Mononuclear cell (primary cell): ENCODE measurements at regions not wholly inside any gene's neighbourhood (a gene's known extent, or its start where the extent isn't known, plus 50 kb on each side); places are given as distances from the start of the nearest gene placed in this dataset.

Experiments used
- H3K27me3 ChIP-seq: 2 replicates; pipeline ENCODE4 v1.6.0; 2011; ENCODE audit warnings: low read length, control low read depth; ENCODE audit not compliant: insufficient read depth
- H3K4me1 ChIP-seq: 2 replicates; pipeline ENCODE4 v1.5.1; 2011; ENCODE audit warnings: mild to moderate bottlenecking, low read length, control low read depth; ENCODE audit not compliant: insufficient read depth
- H3K4me3 ChIP-seq: 2 replicates; pipeline ENCODE4 v1.5.1; 2011; ENCODE audit warnings: mild to moderate bottlenecking, low read length, moderate library complexity
- H3K9me3 ChIP-seq: 2 replicates; pipeline ENCODE4 v1.5.1; 2011; ENCODE audit warnings: low read depth, mild to moderate bottlenecking, control low read depth, low read length

DNA sequence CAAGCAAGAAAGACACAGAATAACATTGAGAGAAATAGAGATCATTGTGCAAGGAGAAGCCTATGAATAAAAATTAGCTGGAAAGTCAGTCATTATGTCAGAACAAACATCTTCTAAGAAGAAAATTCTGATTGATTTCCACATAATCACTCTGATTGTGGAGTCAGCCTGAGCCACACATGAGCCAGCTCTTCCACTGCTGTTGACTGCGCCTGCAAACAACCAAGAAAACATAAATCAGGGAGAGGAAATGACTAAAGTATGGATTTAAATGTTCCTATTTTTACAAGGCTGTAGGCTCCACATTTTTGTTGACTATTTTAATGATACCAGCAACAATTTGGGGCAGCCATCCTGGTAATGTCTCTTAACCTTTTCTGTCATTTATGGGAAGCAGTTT lies 962.3 kb downstream of the EFNB2 start:
- H3K27me3 ChIP-seq, result no peaks in the 10 kb centered on the region
- no peaks in the 10 kb centered on the region for H3K4me1 ChIP-seq
- H3K4me3 ChIP-seq, result no peak overlapping the region
- no peaks in the 10 kb centered on the region for H3K9me3 ChIP-seq

DNA sequence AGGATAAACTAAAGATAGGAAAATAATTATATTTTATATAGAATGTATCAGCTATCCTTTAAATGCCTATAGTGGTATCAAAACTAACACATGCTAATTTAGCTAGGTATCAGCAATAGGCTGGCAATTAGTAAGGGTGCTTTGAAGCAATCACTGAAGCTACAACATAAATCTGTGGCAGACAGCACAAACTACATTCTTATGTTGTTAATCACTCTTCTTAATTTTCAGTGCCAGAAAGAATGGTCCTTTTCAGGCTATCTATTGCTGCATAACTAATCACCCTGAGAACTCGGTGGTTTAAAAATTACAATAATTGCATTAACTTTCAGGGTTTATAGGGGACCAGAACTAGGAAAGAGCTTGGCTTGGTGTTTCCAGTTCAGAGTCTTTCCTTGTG lies 963.1 kb downstream of the EFNB2 start:
- Histone ChIP-seq H3K4me3 (no peak overlapping the region), H3K27me3 (no peaks in the 10 kb centered on the region), H3K4me1 (no peaks in the 10 kb centered on the region), H3K9me3 (no peaks in the 10 kb centered on the region)

DNA sequence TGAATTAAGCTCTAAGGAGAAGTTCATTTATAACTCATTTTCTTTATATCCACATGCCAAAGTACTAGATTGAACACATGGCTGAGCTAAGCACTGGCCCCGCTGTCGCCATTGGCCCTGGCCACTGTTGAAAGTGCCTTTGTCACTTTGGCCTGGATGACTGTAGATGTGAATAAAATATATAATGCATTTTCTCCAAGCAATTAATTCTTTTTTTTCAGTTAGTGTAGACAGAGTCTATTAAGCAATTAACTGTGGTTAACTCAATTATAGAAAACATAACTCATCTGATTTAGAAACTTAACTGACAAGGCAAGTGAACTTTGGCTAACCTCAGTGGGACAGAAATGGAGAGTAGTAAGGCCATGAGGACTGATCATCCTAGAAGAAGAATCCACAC lies 965.6 kb downstream of the EFNB2 start:
- H3K4me3 ChIP-seq, result no peak overlapping the region
- H3K27me3 ChIP-seq, result no peaks in the 10 kb centered on the region
- H3K9me3 ChIP-seq, result no peaks in the 10 kb centered on the region
- no peaks in the 10 kb centered on the region for H3K4me1 ChIP-seq

DNA sequence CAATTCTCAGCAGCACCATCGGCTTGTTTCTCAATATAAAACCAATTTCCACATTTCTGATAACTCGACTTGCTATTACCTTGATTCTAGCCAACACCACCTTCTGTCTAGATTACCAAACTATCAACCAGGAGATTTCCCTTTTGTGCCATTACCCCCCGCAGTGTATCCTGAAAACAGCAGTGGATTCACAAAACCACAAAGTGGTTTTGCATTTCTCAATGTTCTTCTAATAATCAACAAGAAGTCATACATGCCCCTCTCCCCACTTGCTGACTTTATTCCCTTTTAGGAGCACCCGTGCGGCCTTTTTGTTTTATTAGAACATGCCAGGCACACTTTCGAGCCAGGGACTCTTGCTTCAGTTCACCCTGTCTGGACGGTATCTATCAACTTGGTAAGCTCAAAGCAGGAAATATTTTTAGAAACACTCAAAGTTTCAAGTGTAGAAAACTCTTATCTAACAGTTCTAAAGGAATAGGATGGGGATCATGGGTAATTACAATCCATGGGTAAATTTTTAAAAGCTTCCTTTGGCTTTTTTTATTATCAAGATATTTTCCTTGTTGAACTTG lies 967.4 kb downstream of the EFNB2 start:
- Histone ChIP-seq H3K4me3 (no peak overlapping the region), H3K4me1 (no peaks in the 10 kb centered on the region), H3K9me3 (no peaks in the 10 kb centered on the region), H3K27me3 (no peaks in the 10 kb centered on the region)

DNA sequence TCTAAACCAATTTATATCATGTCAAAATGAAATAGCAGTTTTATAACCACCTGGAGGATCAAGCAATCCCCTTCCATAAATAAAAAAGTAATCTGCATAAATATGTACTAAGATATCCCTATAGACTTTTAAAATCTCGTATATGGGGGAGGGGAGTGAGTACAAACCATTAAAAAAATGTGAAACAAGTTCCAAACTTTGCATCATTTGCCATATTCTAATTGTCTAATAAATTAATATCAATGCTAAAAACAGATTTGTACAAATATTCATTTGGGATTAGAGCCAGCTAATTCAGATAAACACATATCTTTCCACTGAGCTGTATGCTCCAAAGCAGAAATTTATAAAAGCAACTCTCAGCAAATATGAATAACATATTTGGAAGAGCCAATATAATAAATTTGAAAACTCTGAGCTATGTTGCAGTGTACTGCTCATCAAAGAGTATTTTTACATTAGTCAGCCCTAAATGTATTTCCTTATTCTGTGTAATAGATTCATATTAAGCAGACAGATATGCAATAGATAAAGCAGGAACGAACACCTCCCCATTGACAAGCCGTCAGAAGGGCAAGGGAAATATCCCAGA lies 970.2 kb downstream of the EFNB2 start:
- H3K27me3 ChIP-seq, result no peaks in the 10 kb centered on the region
- H3K4me1 ChIP-seq, result no peaks in the 10 kb centered on the region
- no peak overlapping the region for H3K4me3 ChIP-seq
- H3K9me3 ChIP-seq, result no peaks in the 10 kb centered on the region

DNA sequence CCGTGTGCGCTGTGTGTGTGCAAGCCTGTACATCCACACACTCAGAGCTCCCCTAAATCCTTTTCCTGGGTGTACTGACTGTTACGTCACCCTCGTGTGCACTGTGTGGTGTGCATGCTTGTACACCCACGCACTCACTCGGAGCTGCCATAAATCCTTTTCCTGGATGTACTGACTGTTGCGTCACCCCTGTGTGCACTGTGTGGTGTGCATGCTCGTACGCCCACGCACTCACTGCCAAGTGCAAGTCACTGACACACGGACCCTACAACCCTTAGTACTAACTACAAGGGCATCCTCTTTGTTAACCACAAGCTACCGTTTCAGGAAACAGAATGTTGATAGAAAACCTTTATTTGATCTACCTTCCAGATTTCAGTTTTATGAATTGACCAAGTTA lies 983.4 kb downstream of the EFNB2 start:
- no peaks in the 10 kb centered on the region for H3K27me3 ChIP-seq
- H3K4me3 ChIP-seq, result no peak overlapping the region
- H3K4me1 ChIP-seq, result no peaks in the 10 kb centered on the region
- H3K9me3 ChIP-seq, result no peaks in the 10 kb centered on the region

DNA sequence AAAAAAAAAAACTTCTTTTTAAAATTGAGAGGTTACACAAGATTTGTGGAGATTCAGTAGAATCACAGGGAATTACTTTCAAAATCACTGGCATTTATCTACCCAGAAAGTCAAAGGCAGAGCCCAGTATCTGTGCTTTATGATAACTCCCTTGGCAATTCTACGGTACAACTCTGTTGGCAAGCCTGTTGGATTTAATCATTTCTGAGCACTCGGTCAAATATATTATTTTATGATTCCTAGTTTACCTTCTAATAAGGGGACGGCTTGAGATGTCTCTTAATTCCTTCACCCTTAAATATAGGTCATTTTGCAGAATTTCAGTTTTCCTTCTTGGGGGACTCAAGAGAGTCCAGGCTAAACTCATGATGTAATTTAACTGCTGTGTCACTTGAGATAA lies 987.6 kb downstream of the EFNB2 start:
- H3K9me3 ChIP-seq, result no peaks in the 10 kb centered on the region
- no peak overlapping the region for H3K4me3 ChIP-seq
- no peaks in the 10 kb centered on the region for H3K4me1 ChIP-seq
- no peaks in the 10 kb centered on the region for H3K27me3 ChIP-seq

DNA sequence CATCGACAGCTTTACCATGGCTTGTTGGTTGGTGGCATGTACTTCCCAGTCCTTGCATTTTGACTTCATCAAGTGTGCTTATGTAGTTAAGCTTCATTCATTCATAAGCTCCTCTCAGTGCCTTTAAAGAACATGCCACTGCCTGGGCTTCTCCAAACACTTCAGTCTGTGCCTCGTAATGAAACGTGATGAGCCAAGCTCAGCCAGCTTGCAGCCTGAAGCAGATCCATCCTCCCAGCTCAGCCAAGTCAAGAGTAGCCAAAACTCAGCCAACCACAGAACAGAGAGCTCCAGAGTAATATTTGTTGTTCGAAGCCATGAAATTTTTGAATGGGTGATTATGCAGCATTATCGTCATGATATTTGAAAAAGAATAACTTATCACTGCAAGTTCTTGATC lies 989.7 kb downstream of the EFNB2 start:
- no peaks in the 10 kb centered on the region for H3K27me3 ChIP-seq
- H3K4me3 ChIP-seq, result no peak overlapping the region
- H3K4me1 ChIP-seq, result no peaks in the 10 kb centered on the region
- no peaks in the 10 kb centered on the region for H3K9me3 ChIP-seq

DNA sequence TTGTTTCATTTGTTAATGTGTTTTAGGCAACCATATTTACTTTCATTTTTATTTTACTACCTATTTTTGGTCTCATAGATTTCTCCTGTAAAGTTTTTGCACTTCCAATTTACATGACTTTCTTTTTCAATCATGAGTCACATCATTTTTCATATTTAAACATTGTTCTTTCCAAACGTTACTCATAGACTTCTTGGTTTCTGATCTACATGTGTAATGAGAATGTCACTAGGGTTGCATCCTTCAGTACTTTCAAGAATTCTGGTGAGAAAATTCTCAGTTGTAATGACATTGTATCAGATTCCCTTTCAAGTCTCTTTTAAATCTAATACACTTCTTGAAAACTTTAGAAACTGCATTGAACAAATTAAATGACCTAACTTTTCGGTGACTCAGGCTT lies 991.7 kb downstream of the EFNB2 start:
- H3K9me3 ChIP-seq, result no peaks in the 10 kb centered on the region
- H3K4me1 ChIP-seq, result no peaks in the 10 kb centered on the region

DNA sequence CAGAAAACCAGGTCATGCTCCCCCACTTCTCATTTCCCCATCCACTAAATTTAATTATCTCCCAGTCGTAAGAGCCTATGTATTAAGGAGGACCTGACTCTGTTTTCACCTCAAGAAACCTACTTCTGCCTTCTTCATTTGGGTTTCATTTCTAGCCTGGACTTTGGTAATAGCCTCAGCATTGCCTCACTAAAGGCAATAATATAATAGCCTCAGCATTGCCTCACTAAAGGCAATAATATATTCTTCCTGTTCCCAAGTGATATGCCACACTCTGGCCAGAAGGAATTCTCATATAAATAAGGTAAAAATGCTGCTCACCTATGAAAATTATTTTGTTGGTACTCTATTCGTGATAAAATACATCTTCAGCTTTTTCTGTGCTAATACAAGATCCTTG lies 993.9 kb downstream of the EFNB2 start:
- Histone ChIP-seq H3K4me3 (no peak overlapping the region), H3K27me3 (no peaks in the 10 kb centered on the region), H3K9me3 (no peaks in the 10 kb centered on the region), H3K4me1 (no peaks in the 10 kb centered on the region)

More for the DNA sequence above, 991.7 kb downstream of the EFNB2 start:
- H3K27me3 ChIP-seq, result no peaks in the 10 kb centered on the region
- no peak overlapping the region for H3K4me3 ChIP-seq

DNA sequence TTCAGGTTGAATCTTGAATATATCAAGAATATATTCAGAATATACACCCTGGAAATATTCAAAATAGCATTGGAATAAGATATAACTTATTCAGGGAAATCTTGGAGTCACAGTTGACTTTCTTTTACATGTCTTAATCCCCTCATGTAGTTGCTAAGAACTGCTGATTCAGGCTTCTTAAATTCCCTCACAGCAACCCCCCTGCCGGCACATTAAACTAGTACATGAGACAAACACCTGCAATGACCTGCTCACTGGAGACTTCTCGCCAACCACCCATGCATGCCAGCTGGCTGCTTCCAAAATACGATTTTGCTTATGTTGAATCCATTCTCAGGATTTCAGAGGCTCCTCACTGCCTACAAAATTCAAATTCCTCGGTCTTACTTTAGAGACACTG lies 997.1 kb downstream of the EFNB2 start:
- Histone ChIP-seq H3K9me3 (no peaks in the 10 kb centered on the region), H3K4me3 (no peak overlapping the region), H3K4me1 (no peaks in the 10 kb centered on the region), H3K27me3 (no peaks in the 10 kb centered on the region)

DNA sequence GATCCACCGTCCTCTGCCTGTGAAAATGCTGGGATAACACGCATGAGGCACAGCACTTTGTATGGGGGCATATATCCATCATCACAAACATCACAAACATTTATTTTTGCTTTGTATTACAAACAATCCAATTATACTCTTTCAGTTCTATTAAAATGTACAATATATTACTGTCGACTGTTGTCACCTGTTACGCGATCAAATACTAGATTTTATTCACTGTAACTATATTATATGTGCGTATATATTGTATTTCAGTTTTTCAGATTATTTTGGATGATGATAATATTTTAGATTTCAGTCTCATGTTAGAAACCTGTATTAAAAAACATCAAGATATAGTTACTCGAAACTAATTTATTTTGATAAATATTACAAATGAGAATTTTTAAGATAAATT lies 998.3 kb downstream of the EFNB2 start:
- no peaks in the 10 kb centered on the region for H3K4me1 ChIP-seq
- no peak overlapping the region for H3K4me3 ChIP-seq
- H3K9me3 ChIP-seq, result no peaks in the 10 kb centered on the region
- no peaks in the 10 kb centered on the region for H3K27me3 ChIP-seq

DNA sequence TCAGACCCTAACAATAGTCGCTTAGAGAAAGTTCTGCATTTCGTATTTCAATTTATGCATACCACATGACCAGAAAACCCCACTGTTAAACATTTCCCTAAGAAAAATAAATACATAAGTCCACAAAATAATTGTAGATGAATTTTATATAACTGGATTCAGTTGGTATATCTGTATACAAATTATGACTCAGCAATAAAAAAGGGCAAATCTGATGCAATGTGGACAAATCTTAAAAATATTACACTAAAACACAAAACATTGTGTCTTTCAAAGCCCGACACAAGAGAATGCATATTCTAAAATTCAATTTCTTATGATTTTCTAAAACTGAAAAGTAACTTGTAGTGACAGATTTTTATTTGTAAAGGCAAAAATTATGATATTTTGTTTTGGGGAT lies 1005.0 kb downstream of the EFNB2 start:
- Histone ChIP-seq H3K4me1 (no peaks in the 10 kb centered on the region), H3K27me3 (no peaks in the 10 kb centered on the region), H3K9me3 (no peaks in the 10 kb centered on the region), H3K4me3 (no peak overlapping the region)

DNA sequence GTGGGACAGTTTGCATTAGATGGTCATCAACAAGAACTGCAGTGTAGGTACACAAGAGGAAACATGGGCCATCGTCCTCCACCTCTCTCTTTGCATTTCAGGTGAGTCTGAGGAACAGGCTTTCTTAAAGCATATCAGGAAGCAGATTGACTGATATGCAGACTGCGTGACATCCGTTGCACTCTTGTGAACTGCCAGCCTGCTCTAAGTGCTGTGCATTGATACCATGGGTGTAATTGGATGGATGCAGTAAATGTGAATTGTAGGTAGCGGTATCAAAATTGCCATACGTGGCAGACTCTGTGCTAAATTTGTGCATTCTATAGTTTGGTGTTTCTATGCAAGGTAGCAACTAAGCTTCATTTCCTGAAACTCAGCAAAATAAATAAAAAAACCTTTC lies 1008.3 kb downstream of the EFNB2 start:
- Histone ChIP-seq H3K9me3 (no peaks in the 10 kb centered on the region), H3K4me1 (no peaks in the 10 kb centered on the region), H3K27me3 (no peaks in the 10 kb centered on the region), H3K4me3 (no peak overlapping the region)

DNA sequence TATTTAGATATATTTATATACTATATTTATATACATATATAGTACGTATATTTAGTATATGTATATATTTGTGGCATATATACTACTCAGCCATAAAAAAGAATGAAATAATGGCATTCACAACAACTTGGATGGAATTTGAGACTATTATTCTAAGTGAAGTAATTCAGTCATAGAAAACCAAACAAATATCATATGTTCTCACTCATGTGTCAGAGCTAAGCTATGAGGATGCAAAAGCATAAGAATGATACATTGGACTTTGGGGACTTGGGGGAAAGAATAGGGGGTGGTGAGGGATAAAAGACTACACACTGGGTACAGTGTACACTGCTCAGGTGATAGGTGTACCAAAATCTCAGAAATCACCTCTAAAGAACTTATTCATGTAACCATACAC lies 1015.7 kb downstream of the EFNB2 start:
- no peaks in the 10 kb centered on the region for H3K27me3 ChIP-seq
- H3K9me3 ChIP-seq, result no peaks in the 10 kb centered on the region
- H3K4me1 ChIP-seq, result no peaks in the 10 kb centered on the region
- no peak overlapping the region for H3K4me3 ChIP-seq

DNA sequence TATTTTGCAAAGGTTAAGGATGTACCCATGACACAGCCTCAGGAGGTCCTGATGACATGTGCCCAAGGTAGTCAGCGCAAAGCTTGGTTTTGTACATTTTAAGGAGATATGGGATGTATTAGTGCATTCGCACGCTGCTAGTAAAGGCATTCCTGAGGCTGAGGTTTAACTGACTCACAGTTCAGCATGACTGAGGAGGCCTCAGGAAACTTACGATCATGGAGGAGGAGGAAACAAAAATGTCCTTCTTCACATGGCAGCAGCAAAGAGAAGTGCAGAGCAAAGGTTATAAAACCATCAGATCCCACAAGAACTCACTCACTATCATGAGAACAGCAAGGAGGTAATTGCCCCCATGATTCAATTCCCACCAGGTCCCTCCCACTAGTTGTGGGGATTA lies 1017.4 kb downstream of the EFNB2 start:
- no peaks in the 10 kb centered on the region for H3K4me1 ChIP-seq
- H3K27me3 ChIP-seq, result no peaks in the 10 kb centered on the region
- H3K9me3 ChIP-seq, result no peaks in the 10 kb centered on the region
- H3K4me3 ChIP-seq, result no peak overlapping the region
